Glomerular visceral epithelial cell (primary cell): ENCODE measurements at regions not wholly inside any gene's neighbourhood (a gene's known extent, or its start where the extent isn't known, plus 50 kb on each side); places are given as distances from the start of the nearest gene placed in this dataset.

Source experiments
- DNase-seq: peaks from one replicate; pipeline ENCODE4 v3.0.0-alpha.2; 2016; ENCODE audit errors: extremely low spot score

DNA sequence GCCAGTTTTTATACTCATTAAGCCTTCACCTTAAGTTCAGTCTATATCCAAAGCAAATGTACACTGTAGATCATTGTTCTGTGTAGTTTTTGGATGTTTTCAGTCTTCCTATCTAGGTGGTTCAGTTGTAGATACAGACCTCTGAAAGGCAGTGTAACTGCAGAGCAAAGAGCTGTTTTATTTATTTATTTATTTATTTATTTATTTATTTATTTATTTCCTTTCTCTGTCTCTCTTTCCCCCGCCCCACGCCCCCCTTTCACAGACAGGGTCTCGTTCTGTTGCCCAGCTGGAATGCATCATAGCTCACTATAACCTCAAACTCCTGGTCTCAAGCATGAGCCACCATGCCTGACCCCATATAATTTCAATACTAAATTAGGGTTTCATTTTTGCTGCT is 281.8 kb upstream of the KLHL1 start:
- no peak for DNase-seq

DNA sequence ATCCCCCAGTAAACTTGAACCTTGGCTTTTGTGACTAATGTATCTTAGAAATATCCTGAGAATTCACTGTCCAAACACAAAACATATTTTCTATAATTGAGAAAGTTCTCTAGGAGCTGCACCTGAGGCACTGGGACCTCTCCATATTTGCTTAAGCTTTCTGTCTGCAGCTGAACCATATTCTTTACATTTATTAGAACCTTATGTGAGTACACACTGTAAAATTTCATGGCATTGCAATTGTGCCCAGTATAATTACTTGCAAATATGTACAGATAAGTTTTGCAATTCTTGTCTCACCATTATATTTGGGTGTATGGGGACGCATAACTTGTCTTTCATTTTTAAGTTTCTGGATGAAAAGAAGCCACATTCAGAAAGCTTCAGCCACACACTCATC is 280.7 kb upstream of the KLHL1 start:
- DNase-seq = no peak

DNA sequence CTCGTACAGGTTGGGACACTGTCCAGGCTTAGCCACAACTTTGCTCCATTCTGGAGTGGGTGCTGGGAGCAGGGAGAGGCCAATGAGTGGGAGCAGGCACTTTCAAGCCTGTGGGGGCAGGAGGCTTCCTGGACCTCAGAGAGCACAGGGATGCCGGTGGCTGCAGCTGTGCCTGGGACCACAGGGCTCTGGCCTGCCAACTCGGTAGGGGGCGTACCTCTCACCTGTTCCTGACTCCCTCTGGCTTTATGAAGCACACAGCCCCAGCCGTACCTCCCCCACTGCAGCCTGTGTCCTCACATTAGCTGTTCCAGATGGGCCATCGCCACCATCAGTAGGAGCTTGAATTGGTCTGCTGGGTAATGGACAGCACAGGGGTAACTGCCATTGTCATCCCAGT is 278.7 kb upstream of the KLHL1 start:
- DNase-seq = no peak

DNA sequence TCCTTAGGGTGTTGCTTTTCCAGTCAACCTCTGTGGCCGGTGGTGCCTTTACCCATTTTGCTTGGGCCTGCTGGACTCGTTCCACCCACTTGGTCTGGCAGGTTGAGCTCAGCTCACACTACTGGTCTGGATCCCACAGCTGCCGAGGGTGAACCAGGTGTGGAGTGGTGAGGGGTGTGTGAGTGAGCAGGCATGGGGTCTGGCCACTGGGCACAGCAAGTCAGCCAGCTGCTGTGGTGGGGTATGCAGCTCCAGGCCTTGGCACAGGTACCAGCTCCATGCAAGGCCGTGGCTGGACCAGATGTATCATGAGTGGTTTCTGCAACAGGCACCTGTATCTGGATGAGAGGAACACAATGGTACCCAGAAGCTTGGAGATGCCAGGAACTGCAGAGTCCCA is 277.6 kb upstream of the KLHL1 start:
- DNase-seq = no peak

DNA sequence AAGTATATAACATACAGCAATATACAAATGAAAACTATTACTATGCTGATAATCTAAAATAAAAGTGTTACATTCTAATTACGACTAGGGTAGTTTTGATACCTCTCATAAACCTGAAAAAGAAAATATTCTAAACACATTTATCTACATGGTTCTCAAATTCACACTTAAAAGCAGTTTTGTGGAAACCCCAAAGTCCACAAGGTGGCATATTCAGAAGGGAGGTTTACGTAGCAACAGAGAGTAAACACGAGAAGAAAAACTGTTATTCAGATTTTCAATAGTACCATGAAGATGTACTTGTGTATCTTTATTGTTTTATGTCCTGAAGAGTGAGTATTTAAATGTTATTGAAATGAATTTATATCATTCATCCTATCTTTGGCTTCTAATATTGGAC is 275.9 kb upstream of the KLHL1 start:
- no peak for DNase-seq

DNA sequence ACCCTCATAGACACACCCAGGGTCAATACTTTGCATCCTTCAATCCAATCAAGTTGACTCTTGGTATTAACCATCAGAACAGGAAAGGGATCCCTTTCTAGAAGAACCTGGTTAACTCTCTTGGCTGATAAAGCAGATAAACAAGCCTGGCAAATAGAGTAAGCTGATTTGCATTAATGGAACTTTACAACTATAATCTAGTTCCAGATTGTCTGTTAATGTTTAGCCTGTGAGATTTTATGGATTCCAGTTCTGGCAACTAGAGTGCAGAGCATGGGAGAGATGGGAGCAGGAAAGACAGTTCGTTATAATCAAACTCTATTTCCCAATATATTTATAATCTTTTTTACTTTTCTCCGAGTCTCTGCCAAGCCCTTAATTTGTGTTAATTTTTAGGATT is 272.6 kb upstream of the KLHL1 start:
- DNase-seq = no peak

DNA sequence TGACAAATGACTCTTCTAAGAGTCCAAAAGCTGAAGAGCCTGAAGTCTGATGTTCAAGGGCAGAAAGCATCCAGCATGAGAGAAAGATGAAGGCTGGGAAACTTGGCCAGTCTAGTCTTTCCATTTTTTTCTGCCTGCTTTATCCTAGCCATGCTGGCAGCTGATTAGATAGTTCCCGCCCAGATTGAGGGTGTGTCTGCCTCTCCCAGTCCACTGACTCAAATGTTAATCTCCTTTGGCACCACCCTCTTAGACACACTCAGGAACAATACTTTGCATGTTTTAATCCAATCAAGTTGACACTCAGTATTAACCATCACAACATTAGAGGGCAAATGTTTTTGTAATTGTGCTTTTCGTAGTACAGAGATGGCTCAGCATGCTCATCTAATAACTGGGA is 267.5 kb upstream of the KLHL1 start:
- DNase-seq = no peak

DNA sequence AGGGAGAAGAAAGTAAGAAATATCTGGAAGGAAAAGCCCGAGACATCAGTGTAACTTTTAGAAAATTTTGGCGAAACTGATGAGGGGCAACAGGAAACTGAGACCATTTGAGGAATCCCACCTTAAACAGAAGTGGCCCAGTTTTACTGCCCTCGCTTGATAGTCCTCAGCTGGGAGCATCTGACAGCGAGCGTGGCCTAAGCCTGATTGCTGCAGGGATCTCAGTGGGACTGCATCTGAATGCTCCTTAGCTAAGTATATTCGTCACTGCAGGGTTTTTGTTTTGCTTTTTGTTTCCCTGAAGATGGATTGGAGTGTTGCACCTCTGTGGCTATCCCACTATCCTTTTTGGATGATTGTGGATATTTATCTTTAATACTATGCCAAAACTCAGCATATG is 262.7 kb upstream of the KLHL1 start:
- no peak for DNase-seq

DNA sequence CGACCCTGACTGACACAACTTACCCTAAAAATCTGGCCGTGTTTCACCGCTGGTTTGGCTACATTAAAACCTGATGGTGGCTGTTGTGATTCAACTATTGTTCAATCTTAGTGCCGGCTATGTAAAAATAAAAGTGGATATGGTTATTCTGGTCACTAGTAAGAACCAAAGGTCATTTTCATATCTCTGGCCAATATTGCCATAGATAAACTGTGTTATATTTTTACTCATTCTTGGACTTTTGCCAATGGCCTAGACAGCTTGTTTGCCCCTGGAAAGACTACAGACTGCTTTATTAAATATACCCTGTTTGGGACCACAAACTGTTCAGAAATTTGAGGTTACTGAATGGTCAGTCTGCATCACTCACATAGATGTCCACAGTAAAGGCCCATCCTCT is 258.5 kb upstream of the KLHL1 start:
- no peak for DNase-seq

DNA sequence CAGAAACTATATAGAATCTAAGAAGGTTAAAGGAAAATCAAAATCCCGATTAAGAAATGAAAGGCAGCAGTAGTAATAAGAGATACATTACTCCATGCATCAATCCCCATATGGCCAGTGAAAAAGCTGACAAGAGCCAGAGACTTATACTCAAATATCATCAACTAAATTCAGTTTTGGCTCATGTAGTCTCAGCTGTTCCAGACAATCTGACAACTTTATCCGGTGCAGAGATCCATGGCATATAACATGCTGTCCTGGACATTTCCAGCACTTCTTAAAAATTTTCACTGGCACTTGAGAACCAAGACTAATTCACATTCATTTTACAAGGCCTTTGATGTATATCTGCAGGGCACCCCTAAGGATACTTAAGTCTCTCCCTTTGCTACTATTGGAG is 255.7 kb upstream of the KLHL1 start:
- DNase-seq = no peak

DNA sequence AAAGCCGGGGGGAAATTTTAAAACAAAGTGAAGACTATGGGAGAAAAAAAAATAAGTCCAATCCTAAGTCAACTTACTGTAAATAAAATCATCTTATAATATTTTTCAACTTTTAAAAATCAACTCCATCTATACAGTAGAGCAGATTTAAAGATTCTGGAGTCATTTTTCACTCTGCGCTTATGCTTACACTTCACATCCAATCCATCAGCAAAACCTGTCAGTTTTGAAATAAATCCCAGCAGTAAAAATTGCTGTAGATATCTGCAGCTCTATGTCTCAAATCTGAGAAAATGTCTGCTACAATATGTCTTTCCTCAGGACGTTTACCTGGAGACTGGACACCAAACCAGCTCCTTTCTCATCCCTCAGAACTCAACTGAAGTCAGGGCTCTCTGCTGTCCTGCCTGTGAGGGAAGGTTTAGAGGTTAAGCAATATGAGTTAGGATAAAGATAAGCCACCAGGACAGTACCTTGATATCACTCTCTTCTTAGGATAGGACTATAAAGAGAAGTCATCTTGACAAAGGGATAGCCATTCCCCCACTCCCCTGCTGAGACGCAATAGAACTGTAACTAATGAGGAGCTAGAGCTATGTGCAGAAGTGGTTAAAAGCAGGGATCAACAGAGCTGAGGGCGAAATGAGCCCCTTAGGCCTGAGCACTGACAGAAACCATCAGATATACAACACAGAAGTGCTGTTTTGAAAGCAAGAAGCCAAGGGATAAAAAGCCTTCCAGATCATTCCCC is 254.7 kb upstream of the KLHL1 start:
- DNase-seq = no peak

DNA sequence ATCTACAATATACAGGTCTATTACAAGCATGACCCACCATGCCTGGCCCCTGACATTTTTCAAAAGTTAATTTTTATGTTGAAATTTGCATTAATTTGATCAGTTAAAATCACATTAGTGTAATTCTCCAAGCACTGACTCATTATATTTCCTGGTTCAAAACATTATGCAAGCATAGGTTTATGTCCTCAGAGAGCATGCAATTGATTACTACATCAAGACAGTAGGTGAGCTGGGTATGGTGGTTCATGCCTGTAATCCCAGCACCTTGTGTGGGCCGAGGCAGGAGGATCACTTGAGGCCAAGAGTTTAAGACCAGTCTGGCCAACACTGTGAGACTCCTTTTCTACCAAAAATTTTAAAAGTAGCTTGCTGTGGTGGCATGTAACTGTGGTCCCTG is 248.8 kb upstream of the KLHL1 start:
- no peak for DNase-seq

DNA sequence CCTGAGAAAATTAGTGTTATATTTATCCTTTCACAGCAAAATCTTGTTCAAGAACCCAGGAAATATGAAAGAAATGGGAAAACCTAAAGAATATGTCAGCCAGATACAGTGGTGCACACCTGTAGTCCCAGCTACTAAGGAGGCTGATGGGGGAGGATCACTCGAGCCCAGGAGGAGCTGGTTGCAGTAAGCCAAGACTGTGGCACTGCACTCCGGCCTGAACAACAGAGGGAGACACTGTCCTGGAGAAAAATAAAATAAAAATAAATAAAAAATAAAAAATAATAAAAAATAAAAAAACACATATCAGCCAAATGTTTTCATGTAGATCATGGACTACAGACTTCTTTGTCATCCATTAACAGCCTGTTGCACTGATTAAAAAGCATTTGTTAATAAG is 244.8 kb upstream of the KLHL1 start:
- no peak for DNase-seq

DNA sequence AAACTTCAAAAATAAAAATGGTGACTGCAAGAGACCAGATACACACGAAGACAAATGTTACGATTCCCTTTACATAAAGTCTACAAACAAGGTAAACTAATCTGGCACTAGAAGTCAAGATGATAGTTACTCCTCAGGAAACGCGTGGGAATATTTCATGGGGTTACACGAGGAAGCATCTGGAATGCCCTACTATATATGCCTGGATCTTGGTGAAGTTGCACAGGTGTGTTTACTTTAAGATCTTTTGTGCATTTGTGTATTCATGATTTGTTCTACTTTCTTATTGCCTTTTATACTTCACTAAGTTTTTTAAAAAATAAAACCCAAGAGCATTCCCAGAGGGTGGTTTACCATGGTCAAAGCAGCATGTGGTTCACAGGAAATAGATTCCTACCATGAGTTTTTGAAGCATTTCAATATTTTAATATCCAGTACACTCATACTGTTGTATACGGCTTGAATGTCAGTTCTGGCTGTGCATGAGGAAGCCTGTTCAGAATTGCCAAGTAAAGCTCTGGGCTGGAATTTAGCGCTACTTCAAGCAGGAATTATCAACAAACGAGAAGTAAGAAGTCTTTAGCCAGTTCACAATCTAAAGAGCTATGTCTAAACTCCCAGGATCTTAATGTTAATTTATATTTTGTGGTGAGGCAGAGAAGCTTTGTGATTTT is 239.8 kb upstream of the KLHL1 start:
- DNase-seq = no peak

DNA sequence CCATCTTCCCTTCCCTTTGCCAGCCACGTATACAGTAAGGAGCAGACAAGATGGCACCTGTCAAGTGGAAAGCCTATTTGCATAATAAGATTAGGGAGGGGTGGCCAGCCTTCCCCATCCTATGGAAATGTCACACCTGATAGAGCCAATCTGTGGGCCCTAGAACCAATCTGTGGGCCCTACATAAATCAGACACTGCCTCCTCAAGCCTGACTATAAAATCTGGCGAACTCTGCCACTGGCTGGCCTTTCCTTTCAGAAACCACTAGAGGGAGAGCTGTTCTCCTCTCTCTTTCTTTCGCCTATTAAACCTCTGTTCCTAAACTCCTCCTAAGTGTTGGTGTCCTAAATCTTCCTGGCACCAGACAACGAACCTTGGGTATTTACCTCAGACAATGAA is 231.5 kb upstream of the KLHL1 start:
- DNase-seq = peak; percentile 6

DNA sequence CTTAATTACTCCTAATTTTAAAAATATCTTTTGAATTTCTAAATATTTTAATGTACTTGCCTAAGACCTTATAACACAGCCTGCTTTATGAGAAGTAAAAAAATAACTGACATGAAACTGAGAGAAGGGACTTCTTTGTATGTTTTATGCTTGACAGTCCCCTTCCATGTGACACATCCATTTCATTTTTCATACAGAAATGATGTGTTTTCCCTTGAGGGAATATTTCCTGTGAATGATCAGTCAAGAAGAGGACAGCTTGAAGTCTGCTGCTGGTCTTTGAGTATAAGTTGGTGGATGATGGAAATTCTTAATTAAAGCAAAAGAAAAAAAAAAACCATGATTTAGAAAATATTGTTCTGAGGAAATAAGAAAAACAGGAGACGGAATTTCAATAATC is 230.4 kb upstream of the KLHL1 start:
- no peak for DNase-seq

DNA sequence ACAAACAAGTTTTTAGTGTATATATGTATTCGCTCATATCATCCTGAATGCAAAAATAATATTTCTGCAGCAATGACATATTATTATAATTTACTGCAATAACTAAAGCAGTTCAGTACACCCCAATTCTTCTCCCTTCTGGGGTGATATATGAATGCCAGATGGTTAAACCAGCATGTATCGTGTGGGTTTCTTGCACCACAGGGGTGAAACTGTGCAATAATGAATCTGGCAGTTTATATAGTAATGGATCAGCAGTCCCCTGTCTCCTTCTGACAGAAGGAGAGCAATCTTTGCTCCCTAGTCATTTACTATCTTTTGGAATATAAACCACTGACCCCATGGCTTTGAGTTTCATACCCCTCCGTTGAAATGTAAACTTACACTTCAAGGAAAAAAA is 228.6 kb upstream of the KLHL1 start:
- no peak for DNase-seq

DNA sequence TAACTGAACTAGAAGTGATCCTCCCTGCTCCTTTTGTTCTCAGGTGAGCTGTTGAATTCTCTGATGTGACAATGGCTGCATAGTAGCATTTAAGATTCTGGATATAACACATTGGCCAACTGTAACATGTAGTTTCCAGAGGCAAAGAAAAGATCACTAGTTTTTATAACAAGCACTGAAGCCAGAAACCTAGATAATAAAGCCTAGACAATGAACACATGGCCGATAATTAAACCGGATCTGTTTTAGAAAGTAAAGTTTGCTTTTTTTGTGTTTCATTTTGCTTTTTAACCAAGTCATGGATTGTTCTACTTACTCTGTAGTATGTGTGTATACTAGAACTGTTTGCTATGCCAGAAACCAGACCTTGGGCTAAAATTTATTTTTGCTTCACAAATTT is 225.5 kb upstream of the KLHL1 start:
- no peak for DNase-seq

DNA sequence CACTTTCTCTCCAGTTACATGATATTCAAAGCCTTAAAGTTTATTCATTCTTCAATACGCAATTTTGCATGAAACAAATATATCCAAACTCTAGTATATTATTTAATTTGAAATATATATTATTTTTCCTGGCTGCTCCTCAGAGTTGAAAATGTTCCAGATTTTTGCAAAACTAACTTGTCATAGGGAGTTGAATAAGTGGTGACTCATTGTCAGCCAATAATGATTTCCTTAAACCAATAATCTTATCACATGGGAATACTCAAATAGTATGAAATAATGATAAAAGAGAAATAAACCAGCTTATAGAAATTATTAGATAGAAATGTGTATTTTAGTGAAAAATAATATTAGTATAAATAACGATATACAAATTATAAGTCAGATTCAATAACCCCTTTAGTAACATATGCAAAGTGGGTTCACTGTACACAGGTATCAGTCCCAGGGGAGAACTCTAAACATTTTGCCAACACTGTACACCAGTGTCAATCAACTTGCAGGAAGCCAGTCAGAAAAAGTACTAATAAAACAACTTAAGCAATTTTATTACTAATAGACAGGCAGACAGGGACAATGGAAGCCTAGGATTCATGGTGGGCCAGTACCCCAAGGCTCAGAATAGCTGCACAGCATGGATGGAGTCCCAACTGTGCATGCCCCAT is 222.6 kb upstream of the KLHL1 start:
- DNase-seq = no peak

DNA sequence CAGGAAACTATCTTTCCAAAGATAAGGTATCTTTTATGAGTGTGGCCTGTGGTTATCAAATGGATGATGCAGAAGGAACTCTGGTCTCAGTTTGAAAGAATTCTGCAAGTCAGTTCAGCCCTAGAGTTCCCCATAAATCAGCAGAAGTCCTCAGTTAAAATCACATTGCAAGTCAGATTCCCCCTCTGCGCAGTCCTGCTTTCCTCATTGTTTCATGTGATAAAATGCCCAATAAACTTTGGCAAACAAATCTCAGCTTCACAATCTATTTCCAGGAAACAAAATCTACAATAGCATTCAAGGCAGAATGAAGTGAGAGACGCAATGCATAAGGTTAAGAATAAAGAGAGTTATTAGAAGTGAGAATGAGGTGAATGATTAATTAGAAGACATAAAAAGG is 216.3 kb upstream of the KLHL1 start:
- DNase-seq = no peak

DNA sequence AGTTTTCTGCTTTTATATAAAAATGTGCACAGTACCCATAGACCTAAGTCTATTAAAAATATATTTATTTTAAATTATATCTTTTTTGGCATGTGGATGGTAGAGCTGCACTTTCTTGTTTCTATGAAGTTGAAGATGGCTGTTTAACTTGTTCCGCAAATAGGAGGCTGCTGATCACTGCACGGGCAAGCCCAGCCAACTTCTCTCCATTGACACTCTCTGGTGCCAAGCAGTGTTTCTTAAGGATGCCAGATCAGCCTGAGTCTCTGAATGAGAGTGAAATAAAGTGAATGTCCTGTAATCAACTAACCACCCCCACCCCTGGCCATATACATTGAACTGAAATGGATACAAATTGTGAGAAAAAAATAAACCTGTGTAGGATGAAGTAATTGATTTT is 202.9 kb upstream of the KLHL1 start:
- no peak for DNase-seq

DNA sequence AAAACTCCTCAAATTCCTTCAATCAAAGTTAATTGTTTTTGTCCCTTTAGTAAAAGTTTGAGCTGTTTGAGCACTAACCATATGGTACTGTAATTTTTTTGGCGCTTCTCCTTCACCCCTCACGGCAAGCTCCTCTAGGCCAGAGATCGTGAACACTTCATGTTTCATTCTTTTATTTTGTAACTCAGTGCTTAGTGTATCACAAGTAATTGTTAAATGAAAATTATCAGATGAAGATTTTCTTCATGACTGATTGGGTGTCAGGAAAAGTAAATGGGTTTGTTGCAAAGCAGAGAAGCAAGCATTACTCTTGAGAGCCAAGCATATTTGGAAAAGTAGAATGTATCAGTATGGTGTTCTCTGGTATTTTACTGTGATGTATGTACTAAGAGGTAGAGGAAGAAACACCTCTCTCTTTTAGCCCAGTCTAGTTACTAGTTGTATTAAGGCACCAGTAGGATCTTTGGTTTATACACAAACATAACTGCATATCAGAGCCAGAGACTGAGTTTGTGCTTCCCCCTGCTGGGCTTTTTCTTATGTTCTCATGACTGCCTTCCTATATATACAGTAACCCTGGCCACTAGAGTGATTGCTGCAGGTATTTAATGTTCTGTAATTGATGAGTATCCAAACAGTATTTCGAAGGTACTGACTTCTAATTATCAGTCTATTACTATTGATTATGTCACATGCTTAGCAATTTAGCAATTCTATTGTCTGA is 202.3 kb upstream of the KLHL1 start:
- peak; percentile 64 for DNase-seq

DNA sequence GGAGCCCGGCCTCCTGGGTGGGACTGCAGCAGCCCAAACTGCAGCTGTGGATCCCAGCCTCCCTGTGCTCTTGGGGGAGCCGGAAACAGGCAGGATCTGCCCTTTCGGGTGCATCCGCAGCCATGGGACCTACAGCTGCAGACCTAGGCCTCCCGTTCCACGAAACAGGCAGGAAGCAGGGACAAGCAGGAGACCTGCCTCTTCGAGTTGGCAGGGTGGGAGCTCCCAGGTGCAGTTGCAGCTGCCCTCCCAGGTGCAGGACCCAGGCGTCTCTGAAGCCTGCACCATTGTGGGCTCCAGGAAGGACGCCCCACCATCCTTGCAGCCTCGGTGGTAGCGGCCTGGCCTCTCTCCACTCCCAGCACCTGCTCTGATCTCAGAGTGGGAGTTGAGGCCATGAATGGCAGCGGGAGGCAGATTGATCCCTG is 189.0 kb upstream of the KLHL1 start:
- no peak for DNase-seq
